WTC11 (cell line): ENCODE measurements at regions not wholly inside any gene's neighbourhood (a gene's known extent, or its start where the extent isn't known, plus 50 kb on each side); places are given as distances from the start of the nearest gene placed in this dataset.

Experiments
- CTCF ChIP-seq: fragments of 200-600 bp; IDR thresholded peaks from 2 replicates; pipeline ENCODE4 v1.8.0; 2022; ENCODE audit warnings: antibody characterized with exemption
- ZBTB43 ChIP-seq: sonication (generic); formaldehyde crosslinking; IDR thresholded peaks from 2 replicates; pipeline ENCODE4 v1.8.1; 2023; ENCODE audit warnings: mild to moderate bottlenecking, missing genetic modification reagents

DNA sequence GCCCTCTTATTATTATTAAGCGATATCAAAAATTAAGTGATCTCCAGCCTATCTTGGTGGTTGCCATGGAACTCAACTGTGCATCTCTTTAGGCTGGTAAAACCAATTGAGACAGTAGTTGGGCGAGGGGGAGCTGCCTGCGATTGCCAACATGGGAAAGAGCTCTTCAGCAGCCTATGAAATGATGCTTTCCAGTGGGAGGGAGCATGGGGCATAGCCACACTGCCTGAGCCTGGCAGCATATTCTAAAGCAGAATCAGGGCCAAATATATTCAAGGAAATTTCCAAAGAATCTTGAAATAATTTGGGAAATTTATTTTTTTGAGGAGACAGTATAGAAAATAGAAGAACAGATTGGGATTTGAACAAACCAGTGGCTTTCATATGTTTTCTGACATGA, 126.9 kb upstream of the DNAH14 start:
- no peak for TF ChIP-seq CTCF
- no peak for TF ChIP-seq ZBTB43 (CRISPR knock-in tag)
